LNCAP (cell line): ENCODE measurements at regions not wholly inside any gene's neighbourhood (a gene's known extent, or its start where the extent isn't known, plus 50 kb on each side); places are given as distances from the start of the nearest gene placed in this dataset.
A peak's percentile ranks its signal among the peaks of the same experiment; 100 is the strongest.

Experiments
- CTCF ChIP-seq: fragments of 450-650 bp; IDR thresholded peaks from 2 replicates; pipeline ENCODE4 v1.5.1; 2017; ENCODE audit warnings: mild to moderate bottlenecking

- TF ChIP-seq CTCF: no peak
These were observed 96.2 kb downstream of the VIP start for GRCh38 chr6:152846825-152847224.

- TF ChIP-seq CTCF: no peak
These were observed 98.3 kb downstream of the VIP start for GRCh38 chr6:152848919-152849318.

GRCh38 chr6:152854086-152854795 lies 103.6 kb downstream of the VIP start:
- TF ChIP-seq CTCF: no peak

- no peak for TF ChIP-seq CTCF
These were observed 107.5 kb downstream of the VIP start for GRCh38 chr6:152858141-152858540.

GRCh38 chr6:152859225-152859624 lies 108.6 kb downstream of the VIP start:
- TF ChIP-seq CTCF: no peak

GRCh38 chr6:152863618-152864326 lies 113.2 kb downstream of the VIP start:
- peak; percentile 68 for TF ChIP-seq CTCF

- TF ChIP-seq CTCF: no peak
These were observed 108.6 kb downstream of the FBXO5 start for GRCh38 chr6:152874267-152874666.
